Endothelial cell of umbilical vein (primary cell): ENCODE measurements at regions not wholly inside any gene's neighbourhood (a gene's known extent, or its start where the extent isn't known, plus 50 kb on each side); places are given as distances from the start of the nearest gene placed in this dataset.

Experiments used
- BruUV-seq: library from RNA; stranded (reverse); fragments of 400-500 nt; replicated peaks from 2 replicates; lab custom pipeline; 2021; lab: Mats Ljungman, UMichigan
- CTCF ChIA-PET: fragments of 300-600, 350-600 bp; sonication (Branson Sonifier 250); formaldehyde crosslinking; loops from one replicate; lab custom pipeline; 2021; ENCODE audit warnings: antibody characterized with exemption, inconsistent platforms; lab: Charles Lee
- POLR2A ChIA-PET: fragments of 300-600, 350-600 bp; sonication (Branson Sonifier 250); formaldehyde crosslinking; loops from one replicate; lab custom pipeline; 2021; ENCODE audit warnings: antibody characterized with exemption, inconsistent platforms; lab: Charles Lee
- DNase-seq: peaks from one replicate; pipeline ENCODE4 v3.0.0-alpha.2; 2011; ENCODE audit warnings: low read depth, low spot score
- FAIRE-seq: peaks from 2 replicates; lab custom pipeline; 2011; peaks lifted over from hg19 to GRCh38; lab: Jason Lieb, UNC
- H2AFZ ChIP-seq: 2 replicates; pipeline ENCODE4 v1.6.0; 2012; ENCODE audit warnings: low read depth, low read length, control low read depth, inconsistent platforms
- H3K27ac ChIP-seq: 2 replicates; pipeline ENCODE4 v1.5.1; 2011; ENCODE audit warnings: low read depth, mild to moderate bottlenecking, control low read depth, low read length, moderate library complexity; ENCODE audit not compliant: insufficient read depth
- H3K27me3 ChIP-seq, 2 experiments: 2 replicates each; pipeline versions ENCODE4 v1.6.0 to v1.6.1; 2011; ENCODE audit warnings: low read length in 2 of 2, mixed read lengths in 1 of 2; ENCODE audit not compliant: control insufficient read depth in 2 of 2, insufficient read depth in 2 of 2
- H3K36me3 ChIP-seq, 2 experiments: 2 replicates in 1 of 2; 3 replicates in 1 of 2; pipeline ENCODE4 v1.5.1; 2011; ENCODE audit warnings: low read length in 2 of 2, mild to moderate bottlenecking in 1 of 2, moderate library complexity in 1 of 2; ENCODE audit not compliant: control insufficient read depth in 2 of 2, insufficient read depth in 2 of 2; ENCODE audit errors: extremely low read depth in 1 of 2
- H3K4me1 ChIP-seq: 3 replicates; pipeline ENCODE4 v1.5.1; 2011; ENCODE audit warnings: mild to moderate bottlenecking, low read length; ENCODE audit not compliant: control insufficient read depth, insufficient read depth; ENCODE audit errors: extremely low read depth
- H3K4me2 ChIP-seq: 2 replicates; pipeline ENCODE4 v1.6.1; 2011; ENCODE audit warnings: low read length, control low read depth, mixed read lengths; ENCODE audit not compliant: insufficient read depth
- H3K4me3 ChIP-seq, 3 experiments: fragments of 200-600 bp in 1 of 3; sonication (generic), shearing (Covaris generic) in 1 of 3; replicated peaks in 1 of 3; 2 replicates each; pipeline ENCODE4 v1.5.1; 2011 to 2016; ENCODE audit warnings: control low read depth in 3 of 3, low read length in 3 of 3, mild to moderate bottlenecking in 2 of 3, inconsistent platforms in 1 of 3, low read depth in 1 of 3, moderate library complexity in 1 of 3; ENCODE audit not compliant: insufficient read depth in 1 of 3
- H3K79me2 ChIP-seq: 2 replicates; pipeline ENCODE4 v1.6.0; 2012; ENCODE audit warnings: low read length, inconsistent platforms; ENCODE audit not compliant: control insufficient read depth, insufficient read depth
- H3K9ac ChIP-seq: replicated peaks from 2 replicates; pipeline ENCODE3; 2011; ENCODE audit warnings: low read length, control low read depth; ENCODE audit not compliant: insufficient read depth; ENCODE audit errors: extremely low read depth
- H3K9me1 ChIP-seq: replicated peaks from 3 replicates; pipeline ENCODE4 v1.6.0; 2011; ENCODE audit warnings: mild to moderate bottlenecking, low read length; ENCODE audit not compliant: control insufficient read depth, insufficient read depth; ENCODE audit errors: extremely low read depth
- H3K9me3 ChIP-seq: replicated peaks from 2 replicates; pipeline ENCODE4 v1.5.1; 2012; ENCODE audit warnings: low read length, inconsistent platforms; ENCODE audit not compliant: control insufficient read depth, insufficient read depth
- H4K20me1 ChIP-seq: replicated peaks from 2 replicates; pipeline ENCODE3; 2011; ENCODE audit warnings: mild to moderate bottlenecking, low read length; ENCODE audit not compliant: control insufficient read depth, insufficient read depth; ENCODE audit errors: extremely low read depth
- EZH2 ChIP-seq: IDR thresholded peaks from 2 replicates; pipeline ENCODE4 v1.6.1; 2012; ENCODE audit warnings: borderline replicate concordance, low read depth, mild to moderate bottlenecking, moderate library complexity, low read length, inconsistent platforms; ENCODE audit not compliant: severe bottlenecking
- FOS ChIP-seq: IDR thresholded peaks from 2 replicates; pipeline ENCODE4 v1.6.1; 2011; ENCODE audit warnings: mild to moderate bottlenecking, low read length, moderate library complexity, borderline replicate concordance; ENCODE audit not compliant: insufficient read depth
- GATA2 ChIP-seq: IDR thresholded peaks from 2 replicates; pipeline ENCODE4 v1.7.0; 2011; ENCODE audit warnings: low read depth, mild to moderate bottlenecking, moderate library complexity, mixed read lengths, low read length; ENCODE audit not compliant: insufficient read length, insufficient read depth
- JUN ChIP-seq: IDR thresholded peaks from 2 replicates; pipeline ENCODE4 v1.6.1; 2011; ENCODE audit warnings: borderline replicate concordance, low read depth; ENCODE audit not compliant: insufficient read length, insufficient read depth
- MAX ChIP-seq: IDR thresholded peaks from 2 replicates; pipeline ENCODE4 v1.6.1; 2011; ENCODE audit not compliant: insufficient read depth, insufficient read length
- MYC ChIP-seq: IDR thresholded peaks from one replicate; pipeline ENCODE4 v1.6.1; 2011; ENCODE audit warnings: mild to moderate bottlenecking, low read depth, low read length
- POLR2A ChIP-seq: IDR thresholded peaks from 2 replicates; pipeline ENCODE4 v1.6.1; 2012; ENCODE audit warnings: low read depth, mild to moderate bottlenecking, control low read depth, low read length
- POLR2AphosphoS5 ChIP-seq: IDR thresholded peaks from 2 replicates; pipeline ENCODE4 v1.6.1; 2012; ENCODE audit warnings: low read depth, mild to moderate bottlenecking, control low read depth, low read length, moderate library complexity; ENCODE audit not compliant: insufficient read depth
- dilution Hi-C: fragments of 300-500 bp; cut with MboI; formaldehyde crosslinking; loops from one replicate; pipeline ENCODE4 v1.15.0; 2019; ENCODE audit warnings: low sequenced_read_pairs; ENCODE audit not compliant: extremely low pct_ligation_motif_present
- intact Hi-C: fragments of 100-400 bp; cut with micrococcal nuclease; formaldehyde crosslinking; loops from one replicate; pipeline ENCODE4 v1.10.0; 2022
- TF ChIP-seq, protein P1 (sequence below), 2 donors: IDR thresholded peaks; 1 replicate in 1 of 2; 2 replicates in 1 of 2; pipeline ENCODE4 v1.5.1; 2011; ENCODE audit warnings: low read length in 2 of 2, mild to moderate bottlenecking in 2 of 2, moderate library complexity in 2 of 2, control low read depth in 1 of 2, inconsistent platforms in 1 of 2, low read depth in 1 of 2; ENCODE audit not compliant: insufficient read depth in 1 of 2; ENCODE audit errors: extremely low read depth in 1 of 2

GRCh38 chr7:138223402-138223879, 147.2 kb downstream of the AKR1D1 start:
- dilution Hi-C loops, result no loop called here
- H3K27ac ChIP-seq, result no peak overlapping the region
- intact Hi-C loops, result no loop called here
- no peaks in the 10 kb centered on the region for H3K79me2 ChIP-seq
- no peak overlapping the region for H3K4me3 ChIP-seq
- H3K9me1 ChIP-seq, result no peaks in the 10 kb centered on the region
- ChIA-PET CTCF (no interaction called here), POLR2A (no interaction called here)
- BruUV-seq, result no TSS peak
- no peaks in the 10 kb centered on the region for H4K20me1 ChIP-seq
- H3K4me1 ChIP-seq, result no peaks in the 10 kb centered on the region
- no peak overlapping the region for H3K9ac ChIP-seq
- TF ChIP-seq, protein P1, sequence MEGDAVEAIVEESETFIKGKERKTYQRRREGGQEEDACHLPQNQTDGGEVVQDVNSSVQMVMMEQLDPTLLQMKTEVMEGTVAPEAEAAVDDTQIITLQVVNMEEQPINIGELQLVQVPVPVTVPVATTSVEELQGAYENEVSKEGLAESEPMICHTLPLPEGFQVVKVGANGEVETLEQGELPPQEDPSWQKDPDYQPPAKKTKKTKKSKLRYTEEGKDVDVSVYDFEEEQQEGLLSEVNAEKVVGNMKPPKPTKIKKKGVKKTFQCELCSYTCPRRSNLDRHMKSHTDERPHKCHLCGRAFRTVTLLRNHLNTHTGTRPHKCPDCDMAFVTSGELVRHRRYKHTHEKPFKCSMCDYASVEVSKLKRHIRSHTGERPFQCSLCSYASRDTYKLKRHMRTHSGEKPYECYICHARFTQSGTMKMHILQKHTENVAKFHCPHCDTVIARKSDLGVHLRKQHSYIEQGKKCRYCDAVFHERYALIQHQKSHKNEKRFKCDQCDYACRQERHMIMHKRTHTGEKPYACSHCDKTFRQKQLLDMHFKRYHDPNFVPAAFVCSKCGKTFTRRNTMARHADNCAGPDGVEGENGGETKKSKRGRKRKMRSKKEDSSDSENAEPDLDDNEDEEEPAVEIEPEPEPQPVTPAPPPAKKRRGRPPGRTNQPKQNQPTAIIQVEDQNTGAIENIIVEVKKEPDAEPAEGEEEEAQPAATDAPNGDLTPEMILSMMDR (IDR thresholded peaks at IDR 0.05; ENCODE audit: extremely low read depth in 1 of 2, insufficient read depth in 1 of 2, low read depth in 1 of 2, low read length in 2 of 2), result no peak
- TF ChIP-seq MAX (no peak), FOS (no peak), MYC (no peak), GATA2 (no peak), EZH2 (no peak), JUN (no peak), POLR2A (no peak), POLR2AphosphoS5 (no peak)
- H3K27me3 ChIP-seq, result no peaks in the 10 kb centered on the region
- no peak for FAIRE-seq
- no peaks in the 10 kb centered on the region for H3K36me3 ChIP-seq
- no peak overlapping the region for H3K4me2 ChIP-seq
- H3K9me3 ChIP-seq, result no peaks in the 10 kb centered on the region
- H2AFZ ChIP-seq, result no peak overlapping the region
- no peak for DNase-seq
